ENCODE measurements at regions not wholly inside any gene's neighbourhood (a gene's known extent, or its start where the extent isn't known, plus 50 kb on each side); places are given as distances from the start of the nearest gene placed in this dataset.
A peak's percentile ranks its signal among the peaks of the same experiment; 100 is the strongest.

DNA sequence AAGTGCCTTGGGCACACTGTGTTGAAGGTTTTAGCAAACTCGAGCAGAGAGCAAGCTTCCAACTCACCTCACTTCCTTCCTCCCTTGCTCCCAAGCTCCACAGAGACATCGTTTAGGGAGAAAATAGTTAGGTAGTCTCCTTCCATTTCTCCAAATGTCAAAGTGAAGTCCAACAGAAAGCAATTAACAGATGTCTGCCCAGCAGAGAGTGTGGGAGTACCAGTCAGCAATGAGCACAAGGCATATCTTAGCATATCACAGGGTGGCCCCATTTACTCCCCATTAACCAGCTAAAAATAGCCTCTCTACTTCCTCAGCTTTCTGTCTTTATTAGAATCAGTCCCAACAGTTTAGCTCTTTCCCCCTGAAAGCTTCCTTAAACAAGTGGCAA, 334.2 kb upstream of the CAMK1G start:
- Histone ChIP-seq H3K9me3 (ENCODE audit: insufficient read depth, low read depth, low read length) (no peaks in the 10 kb centered on the region), H3K9me2 (replicated peaks; ENCODE audit: low read depth, low read length) (no peaks in the 10 kb centered on the region), H2AFZ (ENCODE audit: low read length) (peak overlapping the region; percentile 17; the same call in 1 of the 2 replicates), H3K79me2 (ENCODE audit: insufficient read depth, low read length) (no peaks in the 10 kb centered on the region), H3K4me3 (ENCODE audit: low read length, poor library complexity, severe bottlenecking) (no peak overlapping the region), H3K4me2 (ENCODE audit: low read depth, low read length, poor library complexity, severe bottlenecking) (no peak overlapping the region), H4K20me1 (ENCODE audit: insufficient read depth, low read length, poor library complexity, severe bottlenecking) (no peaks in the 10 kb centered on the region), H3K4me1 (ENCODE audit: insufficient read depth, low read length, poor library complexity, severe bottlenecking) (no peaks in the 10 kb centered on the region), H3K9ac (ENCODE audit: low read depth, low read length, poor library complexity, severe bottlenecking) (no peak overlapping the region), H3K36me3 (ENCODE audit: insufficient read depth, low read length) (no peaks in the 10 kb centered on the region), H3K27me3 (ENCODE audit: insufficient read depth, low read length, poor library complexity, severe bottlenecking) (no peaks in the 10 kb centered on the region), H3F3A (ENCODE audit: low read depth) (no peaks in the 10 kb centered on the region)
- TF ChIP-seq EZH2phosphoT487 (IDR thresholded peaks at IDR 0.05; ENCODE audit: borderline replicate concordance) (no peak), CTCF (conservative IDR thresholded peaks at IDR 0.05; ENCODE audit: low read length) (no peak)

DNA sequence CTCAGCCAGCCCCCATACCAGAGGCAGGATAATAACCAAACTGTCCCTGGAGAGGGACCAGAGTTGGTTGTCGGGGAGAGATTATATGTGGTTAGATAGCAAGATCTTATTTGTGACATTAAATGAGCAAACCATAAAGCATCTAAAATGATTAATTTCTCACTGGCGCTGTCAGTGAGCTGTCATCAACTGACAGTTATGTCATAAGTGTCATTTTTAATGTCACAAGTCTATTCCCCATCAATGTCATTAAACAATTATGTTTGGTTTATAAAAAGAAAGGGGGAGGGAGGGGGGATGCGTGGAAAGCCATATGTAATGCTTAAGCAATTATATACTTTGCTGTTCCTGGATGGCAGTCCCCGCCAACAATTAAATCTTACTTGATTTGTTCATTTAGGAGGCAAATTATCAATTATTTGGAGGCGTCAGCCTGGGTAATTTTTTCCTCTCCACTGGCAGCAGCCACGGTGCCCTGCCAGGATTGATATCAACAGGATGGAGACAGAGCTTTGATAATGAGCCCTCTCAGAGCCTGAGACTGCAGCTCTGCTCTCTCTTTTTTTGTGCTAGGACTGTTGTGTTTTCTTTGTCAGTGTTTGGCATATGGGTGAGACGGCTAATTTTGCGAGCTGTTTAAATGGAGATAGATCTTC, 333.6 kb upstream of the CAMK1G start:
- Histone ChIP-seq H2AFZ (ENCODE audit: low read length) (no peak overlapping the region), H3K36me3 (ENCODE audit: insufficient read depth, low read length) (no peaks in the 10 kb centered on the region), H4K20me1 (ENCODE audit: insufficient read depth, low read length, poor library complexity, severe bottlenecking) (no peaks in the 10 kb centered on the region), H3K4me2 (ENCODE audit: low read depth, low read length, poor library complexity, severe bottlenecking) (no peak overlapping the region), H3F3A (ENCODE audit: low read depth) (no peaks in the 10 kb centered on the region), H3K9me2 (replicated peaks; ENCODE audit: low read depth, low read length) (no peaks in the 10 kb centered on the region), H3K9me3 (ENCODE audit: insufficient read depth, low read depth, low read length) (no peaks in the 10 kb centered on the region), H3K79me2 (ENCODE audit: insufficient read depth, low read length) (no peaks in the 10 kb centered on the region), H3K9ac (ENCODE audit: low read depth, low read length, poor library complexity, severe bottlenecking) (no peak overlapping the region), H3K4me1 (ENCODE audit: insufficient read depth, low read length, poor library complexity, severe bottlenecking) (no peaks in the 10 kb centered on the region), H3K27me3 (ENCODE audit: insufficient read depth, low read length, poor library complexity, severe bottlenecking) (no peaks in the 10 kb centered on the region), H3K4me3 (ENCODE audit: low read length, poor library complexity, severe bottlenecking) (no peak overlapping the region)
- TF ChIP-seq EZH2phosphoT487 (IDR thresholded peaks at IDR 0.05; ENCODE audit: borderline replicate concordance), result no peak
- TF ChIP-seq CTCF (conservative IDR thresholded peaks at IDR 0.05; ENCODE audit: low read length), result no peak

GRCh38 chr1:209250861-209251636, 332.5 kb upstream of the CAMK1G start:
- Histone ChIP-seq H3K9me3 (ENCODE audit: insufficient read depth, low read depth, low read length) (no peaks in the 10 kb centered on the region), H4K20me1 (ENCODE audit: insufficient read depth, low read length, poor library complexity, severe bottlenecking) (no peaks in the 10 kb centered on the region), H3K4me2 (ENCODE audit: low read depth, low read length, poor library complexity, severe bottlenecking) (no peak overlapping the region), H3K27me3 (ENCODE audit: insufficient read depth, low read length, poor library complexity, severe bottlenecking) (no peaks in the 10 kb centered on the region), H3K4me3 (ENCODE audit: low read length, poor library complexity, severe bottlenecking) (no peak overlapping the region), H3K36me3 (ENCODE audit: insufficient read depth, low read length) (no peaks in the 10 kb centered on the region), H3K4me1 (ENCODE audit: insufficient read depth, low read length, poor library complexity, severe bottlenecking) (no peaks in the 10 kb centered on the region), H3F3A (ENCODE audit: low read depth) (no peaks in the 10 kb centered on the region), H2AFZ (ENCODE audit: low read length) (no peak overlapping the region), H3K9me2 (replicated peaks; ENCODE audit: low read depth, low read length) (no peaks in the 10 kb centered on the region), H3K9ac (ENCODE audit: low read depth, low read length, poor library complexity, severe bottlenecking) (no peak overlapping the region), H3K79me2 (ENCODE audit: insufficient read depth, low read length) (no peaks in the 10 kb centered on the region)
- no peak for TF ChIP-seq EZH2phosphoT487 (IDR thresholded peaks at IDR 0.05; ENCODE audit: borderline replicate concordance)
- no peak for TF ChIP-seq CTCF (conservative IDR thresholded peaks at IDR 0.05; ENCODE audit: low read length)

Measured in Loucy (cell line).